ENCODE measurements at regions not wholly inside any gene's neighbourhood (a gene's known extent, or its start where the extent isn't known, plus 50 kb on each side); places are given as distances from the start of the nearest gene placed in this dataset.

DNA sequence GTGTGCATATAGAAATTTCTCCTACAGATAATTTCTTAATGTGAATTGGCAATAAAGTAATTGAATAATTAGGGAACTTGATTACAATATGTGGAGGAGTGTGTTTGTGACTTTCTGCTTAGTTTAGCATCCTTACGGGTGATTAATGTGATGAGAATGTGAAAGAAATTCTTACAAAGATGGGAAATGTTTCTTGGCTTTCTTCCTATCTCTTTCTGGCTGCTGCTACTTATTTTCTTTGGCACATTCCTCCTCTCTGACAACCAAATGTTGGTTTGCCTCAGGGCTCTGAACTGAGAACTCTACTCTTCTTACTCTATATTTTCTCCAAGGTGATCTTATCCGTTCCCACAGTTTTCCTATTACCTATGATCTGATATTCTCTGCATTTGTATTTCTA, 300.1 kb downstream of the TBC1D4 start:
- TF ChIP-seq, protein P1, sequence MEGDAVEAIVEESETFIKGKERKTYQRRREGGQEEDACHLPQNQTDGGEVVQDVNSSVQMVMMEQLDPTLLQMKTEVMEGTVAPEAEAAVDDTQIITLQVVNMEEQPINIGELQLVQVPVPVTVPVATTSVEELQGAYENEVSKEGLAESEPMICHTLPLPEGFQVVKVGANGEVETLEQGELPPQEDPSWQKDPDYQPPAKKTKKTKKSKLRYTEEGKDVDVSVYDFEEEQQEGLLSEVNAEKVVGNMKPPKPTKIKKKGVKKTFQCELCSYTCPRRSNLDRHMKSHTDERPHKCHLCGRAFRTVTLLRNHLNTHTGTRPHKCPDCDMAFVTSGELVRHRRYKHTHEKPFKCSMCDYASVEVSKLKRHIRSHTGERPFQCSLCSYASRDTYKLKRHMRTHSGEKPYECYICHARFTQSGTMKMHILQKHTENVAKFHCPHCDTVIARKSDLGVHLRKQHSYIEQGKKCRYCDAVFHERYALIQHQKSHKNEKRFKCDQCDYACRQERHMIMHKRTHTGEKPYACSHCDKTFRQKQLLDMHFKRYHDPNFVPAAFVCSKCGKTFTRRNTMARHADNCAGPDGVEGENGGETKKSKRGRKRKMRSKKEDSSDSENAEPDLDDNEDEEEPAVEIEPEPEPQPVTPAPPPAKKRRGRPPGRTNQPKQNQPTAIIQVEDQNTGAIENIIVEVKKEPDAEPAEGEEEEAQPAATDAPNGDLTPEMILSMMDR (IDR thresholded peaks at IDR 0.05), result no peak
- TF ChIP-seq TAF1 (IDR thresholded peaks at IDR 0.05; ENCODE audit: borderline replicate concordance, low read depth, low read length) (no peak), RCOR1 (IDR thresholded peaks at IDR 0.05; ENCODE audit: low read length) (no peak), FOXM1 (IDR thresholded peaks at IDR 0.05; ENCODE audit: low read depth) (no peak), CHD2 (IDR thresholded peaks at IDR 0.05; ENCODE audit: low read length, partially characterized antibody) (no peak)
- TF ChIP-seq, protein P2, sequence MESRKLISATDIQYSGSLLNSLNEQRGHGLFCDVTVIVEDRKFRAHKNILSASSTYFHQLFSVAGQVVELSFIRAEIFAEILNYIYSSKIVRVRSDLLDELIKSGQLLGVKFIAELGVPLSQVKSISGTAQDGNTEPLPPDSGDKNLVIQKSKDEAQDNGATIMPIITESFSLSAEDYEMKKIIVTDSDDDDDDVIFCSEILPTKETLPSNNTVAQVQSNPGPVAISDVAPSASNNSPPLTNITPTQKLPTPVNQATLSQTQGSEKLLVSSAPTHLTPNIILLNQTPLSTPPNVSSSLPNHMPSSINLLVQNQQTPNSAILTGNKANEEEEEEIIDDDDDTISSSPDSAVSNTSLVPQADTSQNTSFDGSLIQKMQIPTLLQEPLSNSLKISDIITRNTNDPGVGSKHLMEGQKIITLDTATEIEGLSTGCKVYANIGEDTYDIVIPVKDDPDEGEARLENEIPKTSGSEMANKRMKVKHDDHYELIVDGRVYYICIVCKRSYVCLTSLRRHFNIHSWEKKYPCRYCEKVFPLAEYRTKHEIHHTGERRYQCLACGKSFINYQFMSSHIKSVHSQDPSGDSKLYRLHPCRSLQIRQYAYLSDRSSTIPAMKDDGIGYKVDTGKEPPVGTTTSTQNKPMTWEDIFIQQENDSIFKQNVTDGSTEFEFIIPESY (IDR thresholded peaks at IDR 0.05; ENCODE audit: borderline replicate concordance, low read depth), result no peak
